ENCODE measurements at regions not wholly inside any gene's neighbourhood (a gene's known extent, or its start where the extent isn't known, plus 50 kb on each side); places are given as distances from the start of the nearest gene placed in this dataset.

- no peak for TF ChIP-seq BACH1 (IDR thresholded peaks at IDR 0.05; ENCODE audit: borderline replicate concordance)
- TF ChIP-seq ELK1 (IDR thresholded peaks at IDR 0.05; ENCODE audit: low read depth, low read length), result no peak
- no peak for TF ChIP-seq KLF5 (IDR thresholded peaks at IDR 0.05; ENCODE audit: partially characterized antibody)
- TF ChIP-seq ZNF592 (IDR thresholded peaks at IDR 0.05), result no peak
- TF ChIP-seq ZZZ3 (IDR thresholded peaks at IDR 0.05; ENCODE audit: control insufficient read depth, insufficient read length, low read depth), result no peak
- no peak for TF ChIP-seq MEF2B (IDR thresholded peaks at IDR 0.05; ENCODE audit: partially characterized antibody, poor library complexity, severe bottlenecking)
- TF ChIP-seq POLR2AphosphoS5 (IDR thresholded peaks at IDR 0.05; ENCODE audit: low read length), result no peak
- no peak for TF ChIP-seq STAT3 (IDR thresholded peaks at IDR 0.05; ENCODE audit: low read depth, low read length)
- TF ChIP-seq RELA (IDR thresholded peaks at IDR 0.05; ENCODE audit: borderline replicate concordance, partially characterized antibody), result no peak
- no peak for TF ChIP-seq ZNF687 (IDR thresholded peaks at IDR 0.05)
- TF ChIP-seq NR2C2 (IDR thresholded peaks at IDR 0.05; ENCODE audit: borderline replicate concordance, control insufficient read depth, insufficient read length, low read depth), result no peak
- TF ChIP-seq CREB1 (IDR thresholded peaks at IDR 0.05; ENCODE audit: low read depth), result no peak
- TF ChIP-seq IRF3 (IDR thresholded peaks at IDR 0.05), result no peak
- TF ChIP-seq HDGF (IDR thresholded peaks at IDR 0.05), result no peak
- in situ Hi-C loops (cut with MboI), result no loop called here
- ATAC-seq, result no peak
- no peaks in the 10 kb centered on the region for H3K79me2 ChIP-seq (ENCODE audit: control insufficient read depth, insufficient read depth, low read length)
- intact Hi-C loops (cut with micrococcal nuclease; ENCODE audit: unreplicated experiment), result no loop called here
- ChIA-PET SMC1A (ENCODE audit: uncharacterized antibody, unreplicated experiment) (no interaction called here), RAD21 (ENCODE audit: unreplicated experiment) (no interaction called here), CTCF (no interaction called here), POLR2A (no interaction called here)
- no TSS peak for BruUV-seq (replicated peaks)
- H4K20me1 ChIP-seq (ENCODE audit: control insufficient read depth, insufficient read depth), result no peaks in the 10 kb centered on the region
- H2AFZ ChIP-seq (ENCODE audit: control insufficient read depth, low read depth, low read length), result no peak overlapping the region
- H3K4me3 ChIP-seq, result no peak overlapping the region
- no peaks in the 10 kb centered on the region for H3K27me3 ChIP-seq (replicated peaks in 1 of 2; ENCODE audit: control insufficient read depth in 2 of 2, insufficient read depth in 2 of 2, low read length in 1 of 2)
- no peak overlapping the region for H3K4me2 ChIP-seq (ENCODE audit: control insufficient read depth, insufficient read depth)
- FAIRE-seq, result no peak
- DNase-seq (ENCODE audit: low read depth, low spot score), result no peak
- peaks cover 5% of the 10 kb centered on the region; the same call in 1 of the 3 replicates for H3K9me3 ChIP-seq (replicated peaks; ENCODE audit: control insufficient read depth, insufficient read depth, low read length)
- no peaks in the 10 kb centered on the region for H3K4me1 ChIP-seq (ENCODE audit: control insufficient read depth, insufficient read depth, low read length)
- no peak overlapping the region for H3K9ac ChIP-seq (ENCODE audit: control insufficient read depth, insufficient read depth, low read length)
- H3K36me3 ChIP-seq (ENCODE audit: control insufficient read depth in 2 of 2, insufficient read depth in 2 of 2, low read length in 1 of 2), result no peaks in the 10 kb centered on the region
- no peak overlapping the region for H3K27ac ChIP-seq (ENCODE audit: control insufficient read depth, insufficient read depth)
Observed at GRCh38 chr3:99159220-99159762, 257.8 kb upstream of the DCBLD2 start.
